OCI-LY3 (cell line): ENCODE measurements at regions not wholly inside any gene's neighbourhood (a gene's known extent, or its start where the extent isn't known, plus 50 kb on each side); places are given as distances from the start of the nearest gene placed in this dataset.

Experiments
- H2AFZ ChIP-seq: fragments of 200-600, 300-600 bp; shearing (Covaris generic); 2 replicates; pipeline ENCODE4 v1.6.0; 2014; ENCODE audit warnings: antibody characterized with exemption, low read depth, low read length
- H3K27ac ChIP-seq: fragments of 200-600, 300-600 bp; sonication (generic); 2 replicates; pipeline ENCODE4 v1.5.1; 2014; ENCODE audit warnings: mild to moderate bottlenecking, low read length, moderate library complexity, mixed read lengths
- H3K27me3 ChIP-seq: fragments of 200-600, 300-600 bp; sonication (generic); 2 replicates; pipeline ENCODE4 v1.6.1; 2014; ENCODE audit warnings: low read depth, low read length, mixed read lengths
- H3K36me3 ChIP-seq: fragments of 200-600, 300-600 bp; sonication (generic); replicated peaks from 2 replicates; pipeline ENCODE3; 2014; ENCODE audit warnings: low read depth, low read length, mixed read lengths
- H3K4me1 ChIP-seq: fragments of 300-600, 200-600 bp; sonication (generic); 2 replicates; pipeline ENCODE4 v1.6.1; 2014; ENCODE audit warnings: low read length, mixed read lengths
- H3K4me2 ChIP-seq: fragments of 200-600, 300-600 bp; sonication (generic); 2 replicates; pipeline ENCODE4 v1.6.1; 2014; ENCODE audit warnings: low read length, mixed read lengths
- H3K4me3 ChIP-seq: fragments of 300-600, 200-600 bp; sonication (generic); 2 replicates; pipeline ENCODE4 v1.5.1; 2014; ENCODE audit warnings: antibody characterized with exemption, mild to moderate bottlenecking, low read length, moderate library complexity
- H3K79me2 ChIP-seq: fragments of 300-600, 200-600 bp; shearing (Covaris generic); 2 replicates; pipeline ENCODE4 v1.6.1; 2014; ENCODE audit warnings: mild to moderate bottlenecking, low read length, mixed read lengths
- H3K9ac ChIP-seq: fragments of 300-600, 200-600 bp; shearing (Covaris generic); 2 replicates; pipeline ENCODE4 v1.6.0; 2014; ENCODE audit warnings: mild to moderate bottlenecking, low read length, moderate library complexity
- H3K9me3 ChIP-seq: fragments of 200-600, 300-600 bp; shearing (Covaris generic); 2 replicates; pipeline ENCODE4 v1.6.1; 2014; ENCODE audit warnings: low read length, mixed read lengths; ENCODE audit not compliant: insufficient read depth
- H4K20me1 ChIP-seq: fragments of 200-600, 300-600 bp; sonication (generic); 2 replicates; pipeline ENCODE4 v1.6.1; 2016; ENCODE audit warnings: low read length, mixed read lengths; ENCODE audit not compliant: insufficient read depth
- CTCF ChIP-seq: fragments of 200-600, 300-600 bp; sonication (generic); IDR thresholded peaks from 2 replicates; pipeline ENCODE4 v1.5.1; 2014; ENCODE audit warnings: antibody characterized with exemption, low read length, low read depth
- EZH2phosphoT487 ChIP-seq: fragments of 200-600 bp; shearing (Covaris generic); IDR thresholded peaks from 2 replicates; pipeline ENCODE4 v1.6.1; 2018; ENCODE audit warnings: antibody characterized with exemption, mixed run types, low read depth

DNA sequence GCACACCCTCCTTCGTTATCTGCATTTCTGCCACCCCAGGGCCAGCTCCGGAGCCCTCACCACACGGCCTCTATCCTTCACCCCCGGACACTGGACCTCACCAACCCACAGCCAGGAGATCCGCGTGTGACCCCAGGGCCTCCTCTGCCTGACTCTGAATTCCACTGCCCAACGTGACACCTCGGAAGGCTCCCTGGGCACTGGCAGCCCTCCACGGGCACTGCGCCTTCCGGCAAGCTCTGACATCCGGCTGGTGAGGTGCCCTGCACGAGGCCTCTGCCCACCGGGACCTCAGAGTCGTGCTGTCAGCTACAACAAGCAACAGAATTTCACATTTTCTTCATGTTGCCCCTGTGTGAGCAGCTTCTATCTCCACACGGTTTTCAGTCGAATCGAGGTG is 148.3 kb downstream of the CRYBB2 start:
- Histone ChIP-seq H3K9ac (peak overlapping the region; percentile 28; the same call in 1 of the 2 replicates), H3K4me2 (peak overlapping the region; percentile 86), H4K20me1 (peaks cover 42% of the 10 kb centered on the region), H3K36me3 (no peaks in the 10 kb centered on the region), H3K79me2 (peaks cover 29% of the 10 kb centered on the region), H3K4me3 (peak overlapping the region; percentile 55), H2AFZ (no peak overlapping the region), H3K9me3 (no peaks in the 10 kb centered on the region), H3K27ac (peak overlapping the region; percentile 67), H3K4me1 (peaks cover 23% of the 10 kb centered on the region), H3K27me3 (no peaks in the 10 kb centered on the region)
- TF ChIP-seq CTCF, result no peak
- TF ChIP-seq EZH2phosphoT487, result no peak

DNA sequence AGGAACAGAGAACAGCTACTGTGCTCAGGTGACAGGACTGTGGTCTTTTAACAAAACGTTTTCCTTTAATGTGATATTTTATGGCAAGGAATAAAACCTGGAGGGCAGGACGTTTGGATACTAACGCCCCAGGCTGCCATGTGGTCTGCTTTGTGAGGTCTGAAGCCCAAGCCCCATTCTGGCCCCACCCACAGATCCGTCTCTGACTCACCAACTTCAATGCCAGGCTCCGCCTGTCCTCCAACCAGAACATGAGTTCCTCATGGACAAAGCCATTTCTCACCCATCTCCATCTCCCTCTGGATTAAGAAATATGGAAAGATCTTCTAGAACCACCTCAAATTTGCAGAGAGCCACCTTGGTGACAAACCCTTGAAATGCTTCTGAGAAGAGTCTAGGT is 148.8 kb downstream of the CRYBB2 start:
- peak overlapping the region; percentile 67 for H3K27ac ChIP-seq
- TF ChIP-seq EZH2phosphoT487 (no peak), CTCF (no peak)
- peak overlapping the region; percentile 28; the same call in 1 of the 2 replicates for H3K9ac ChIP-seq
- H3K9me3 ChIP-seq, result no peaks in the 10 kb centered on the region
- H3K4me2 ChIP-seq, result peak overlapping the region; percentile 86
- peaks cover 40% of the 10 kb centered on the region for H4K20me1 ChIP-seq
- no peak overlapping the region for H2AFZ ChIP-seq
- H3K4me3 ChIP-seq, result peak overlapping the region; percentile 55
- H3K4me1 ChIP-seq, result peaks cover 23% of the 10 kb centered on the region
- H3K79me2 ChIP-seq, result peaks cover 28% of the 10 kb centered on the region
- H3K36me3 ChIP-seq, result no peaks in the 10 kb centered on the region
- no peaks in the 10 kb centered on the region for H3K27me3 ChIP-seq

GRCh38 chr22:25369041-25369440 is 149.6 kb downstream of the CRYBB2 start:
- Histone ChIP-seq H3K4me2 (peak overlapping the region; percentile 86), H3K4me1 (peaks cover 23% of the 10 kb centered on the region), H3K79me2 (peaks cover 28% of the 10 kb centered on the region), H3K9me3 (no peaks in the 10 kb centered on the region), H3K27ac (peak overlapping the region; percentile 67), H3K4me3 (peak overlapping the region; percentile 55), H4K20me1 (peaks cover 33% of the 10 kb centered on the region), H3K9ac (no peak overlapping the region), H2AFZ (no peak overlapping the region), H3K36me3 (peaks cover 5% of the 10 kb centered on the region), H3K27me3 (no peaks in the 10 kb centered on the region)
- TF ChIP-seq EZH2phosphoT487, result no peak
- no peak for TF ChIP-seq CTCF

GRCh38 chr22:25370322-25370721 is 150.9 kb downstream of the CRYBB2 start:
- no peak overlapping the region for H3K9ac ChIP-seq
- TF ChIP-seq EZH2phosphoT487 (no peak), CTCF (no peak)
- no peak overlapping the region for H2AFZ ChIP-seq
- peaks cover 5% of the 10 kb centered on the region for H3K36me3 ChIP-seq
- H3K4me3 ChIP-seq, result no peak overlapping the region
- H3K4me2 ChIP-seq, result no peak overlapping the region
- no peaks in the 10 kb centered on the region for H3K27me3 ChIP-seq
- H4K20me1 ChIP-seq, result peaks cover 28% of the 10 kb centered on the region
- peaks cover 23% of the 10 kb centered on the region for H3K4me1 ChIP-seq
- no peak overlapping the region for H3K27ac ChIP-seq
- no peaks in the 10 kb centered on the region for H3K9me3 ChIP-seq
- peaks cover 28% of the 10 kb centered on the region for H3K79me2 ChIP-seq
